ENCODE measurements at regions not wholly inside any gene's neighbourhood (a gene's known extent, or its start where the extent isn't known, plus 50 kb on each side); places are given as distances from the start of the nearest gene placed in this dataset.

DNA sequence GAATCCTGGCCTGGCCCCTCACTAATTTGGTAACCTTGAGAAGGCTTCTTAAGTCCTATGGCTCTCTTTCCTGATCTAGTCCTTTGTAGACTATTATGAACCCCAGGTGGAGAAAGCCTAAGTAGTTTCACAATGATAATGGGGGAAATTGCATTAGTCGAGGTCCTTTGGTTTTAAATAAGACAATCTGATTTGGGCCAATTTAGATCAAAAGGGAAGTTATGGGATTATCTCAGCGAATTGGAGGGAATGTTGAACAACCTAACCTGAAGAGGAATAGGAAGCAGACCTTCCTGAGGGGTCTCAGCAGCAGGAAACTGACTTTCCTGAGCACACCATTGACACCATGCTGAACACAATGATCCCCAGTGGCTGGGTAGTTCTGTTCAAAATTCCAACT lies 331.5 kb downstream of the PRDM5 start:
- no peak for TF ChIP-seq POLR2AphosphoS5 (IDR thresholded peaks at IDR 0.05)
- TF ChIP-seq EP300 (IDR thresholded peaks at IDR 0.05), result no peak
